Body of pancreas (tissue), 4 donors: ENCODE measurements at regions not wholly inside any gene's neighbourhood (a gene's known extent, or its start where the extent isn't known, plus 50 kb on each side); places are given as distances from the start of the nearest gene placed in this dataset.

Experiments
- POLR2A ChIP-seq, 3 donors: fragments of 450-650 bp; IDR thresholded peaks; one replicate each; pipeline ENCODE4 v1.6.1; 2016; ENCODE audit warnings: antibody characterized with exemption in 3 of 3, mild to moderate bottlenecking in 2 of 3
- TF ChIP-seq, protein P1 (sequence below), 7 experiments: fragments of 450-650 bp in 4 of 7; fragments of 200-600 bp in 3 of 7; sonication (generic) in 3 of 7; IDR thresholded peaks; one replicate each; pipeline ENCODE4 v1.5.1; 2016 to 2019; ENCODE audit warnings: antibody characterized with exemption in 7 of 7

DNA sequence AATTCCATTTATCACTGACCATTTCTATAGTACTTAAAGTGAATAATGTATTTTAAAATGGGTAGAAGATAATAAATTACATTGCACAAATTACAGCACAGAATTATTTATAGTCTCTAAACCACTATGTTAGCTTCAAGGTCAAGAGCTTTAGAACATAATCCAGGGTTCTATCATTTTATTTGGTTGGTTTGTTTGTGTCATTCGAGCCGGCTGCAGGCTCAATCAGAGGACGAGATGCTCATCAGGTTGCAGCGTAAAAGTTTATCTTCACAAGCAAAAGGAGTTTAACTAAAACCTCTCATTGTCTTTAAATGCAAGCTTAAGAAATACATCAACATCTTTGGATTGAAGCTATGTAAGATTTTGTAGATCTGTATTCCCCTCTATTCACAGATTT lies 523.8 kb downstream of the EFNA5 start:
- TF ChIP-seq, protein P1, sequence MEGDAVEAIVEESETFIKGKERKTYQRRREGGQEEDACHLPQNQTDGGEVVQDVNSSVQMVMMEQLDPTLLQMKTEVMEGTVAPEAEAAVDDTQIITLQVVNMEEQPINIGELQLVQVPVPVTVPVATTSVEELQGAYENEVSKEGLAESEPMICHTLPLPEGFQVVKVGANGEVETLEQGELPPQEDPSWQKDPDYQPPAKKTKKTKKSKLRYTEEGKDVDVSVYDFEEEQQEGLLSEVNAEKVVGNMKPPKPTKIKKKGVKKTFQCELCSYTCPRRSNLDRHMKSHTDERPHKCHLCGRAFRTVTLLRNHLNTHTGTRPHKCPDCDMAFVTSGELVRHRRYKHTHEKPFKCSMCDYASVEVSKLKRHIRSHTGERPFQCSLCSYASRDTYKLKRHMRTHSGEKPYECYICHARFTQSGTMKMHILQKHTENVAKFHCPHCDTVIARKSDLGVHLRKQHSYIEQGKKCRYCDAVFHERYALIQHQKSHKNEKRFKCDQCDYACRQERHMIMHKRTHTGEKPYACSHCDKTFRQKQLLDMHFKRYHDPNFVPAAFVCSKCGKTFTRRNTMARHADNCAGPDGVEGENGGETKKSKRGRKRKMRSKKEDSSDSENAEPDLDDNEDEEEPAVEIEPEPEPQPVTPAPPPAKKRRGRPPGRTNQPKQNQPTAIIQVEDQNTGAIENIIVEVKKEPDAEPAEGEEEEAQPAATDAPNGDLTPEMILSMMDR (IDR thresholded peaks at IDR 0.05): no peak
- TF ChIP-seq POLR2A (IDR thresholded peaks at IDR 0.05): no peak
